Stimulated activated CD4-positive, alpha-beta T cell treated with anti-CD3 and anti-CD28 coated beads, Interleukin-15, amount 100 ng/mL, for 24 hours (primary cell): ENCODE measurements at regions not wholly inside any gene's neighbourhood (a gene's known extent, or its start where the extent isn't known, plus 50 kb on each side); places are given as distances from the start of the nearest gene placed in this dataset.

ENCODE experiments used
- DNase-seq: peaks from one replicate; pipeline ENCODE4 v3.0.0-alpha.2; 2020

GRCh38 chr1:216953495-216953894, 230.3 kb upstream of the ESRRG start:
- DNase-seq = no peak

DNA sequence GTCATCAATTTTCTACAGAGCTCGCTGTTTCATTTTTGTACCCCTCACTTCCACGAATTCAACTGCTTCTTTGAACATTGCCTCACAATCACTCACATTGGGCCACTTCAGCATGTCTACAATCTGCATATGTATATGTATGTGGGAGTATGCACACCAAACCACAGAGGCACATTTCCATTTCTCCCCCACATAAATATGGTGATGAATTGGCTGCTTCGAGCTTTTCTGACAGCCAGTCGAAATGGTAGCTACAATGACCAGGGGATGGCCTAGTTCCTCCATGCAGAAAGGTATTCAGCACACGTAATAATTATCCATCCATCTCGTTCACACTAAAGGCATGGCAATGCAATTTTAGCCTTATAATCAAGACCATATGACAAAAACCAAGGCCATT, 229.6 kb upstream of the ESRRG start:
- no peak for DNase-seq

DNA sequence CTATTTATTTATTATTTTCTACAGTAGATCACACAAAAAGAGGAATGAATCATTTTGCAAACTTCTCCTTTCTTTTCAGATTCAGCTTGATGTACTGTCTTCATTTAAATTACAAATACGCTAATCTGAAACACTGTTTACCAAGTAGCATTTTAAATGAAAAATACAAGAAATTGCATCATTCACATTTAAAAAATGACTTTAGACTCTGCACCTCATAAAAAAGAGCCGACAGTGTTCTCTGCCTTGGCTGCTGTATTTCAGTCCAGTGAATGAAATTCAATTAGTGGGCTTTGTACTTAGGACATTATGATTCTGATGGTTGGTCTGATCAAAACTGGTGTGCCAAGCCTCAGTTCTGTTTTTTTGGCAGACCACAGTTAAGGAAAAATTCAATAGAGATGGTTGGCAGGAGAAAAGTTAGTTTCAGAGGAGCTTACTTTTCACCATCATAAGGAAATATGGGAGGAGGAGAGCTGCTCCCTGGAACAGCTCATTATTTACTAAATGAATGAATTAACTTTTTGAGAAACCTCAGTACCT, 222.4 kb upstream of the ESRRG start:
- DNase-seq = no peak

GRCh38 chr1:216944864-216945510, 221.8 kb upstream of the ESRRG start:
- DNase-seq = no peak

DNA sequence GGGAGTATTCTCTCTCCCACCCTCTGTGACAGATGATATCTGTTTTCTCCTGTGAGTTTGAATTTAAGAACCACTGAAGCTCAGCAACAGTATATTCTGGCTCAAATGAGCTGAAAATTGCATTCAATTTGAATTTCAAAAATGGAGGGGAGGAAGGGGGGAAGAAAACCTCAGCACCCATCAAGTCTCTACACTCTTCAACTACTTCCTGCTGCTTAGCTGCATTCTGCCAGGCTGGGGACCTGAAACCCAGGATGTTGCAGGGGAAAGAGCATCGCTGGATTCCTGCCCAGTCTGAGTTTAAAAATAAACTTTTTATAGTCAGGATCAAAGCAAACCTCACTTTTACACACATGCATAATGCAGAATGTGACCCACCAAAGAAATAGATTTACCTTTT, 214.3 kb upstream of the ESRRG start:
- DNase-seq = no peak

DNA sequence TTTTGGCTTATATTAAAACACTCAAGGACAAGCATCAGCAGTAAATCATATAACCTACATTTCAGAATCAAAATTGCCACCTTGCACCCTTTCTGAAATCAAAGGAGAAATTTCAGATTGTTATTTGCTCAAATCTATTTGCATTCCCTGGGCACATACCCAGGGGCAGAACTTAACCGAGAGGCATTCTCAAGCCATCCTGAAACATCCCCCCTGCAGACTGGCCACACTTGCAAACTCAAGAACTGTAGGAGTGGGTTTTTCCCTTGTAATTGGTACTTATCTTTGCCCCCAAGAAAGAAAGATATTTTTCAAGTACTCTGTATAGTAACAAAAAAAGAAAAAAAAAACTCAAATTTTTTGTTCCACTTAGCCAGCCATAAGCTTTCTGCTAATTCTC, 213.6 kb upstream of the ESRRG start:
- no peak for DNase-seq

DNA sequence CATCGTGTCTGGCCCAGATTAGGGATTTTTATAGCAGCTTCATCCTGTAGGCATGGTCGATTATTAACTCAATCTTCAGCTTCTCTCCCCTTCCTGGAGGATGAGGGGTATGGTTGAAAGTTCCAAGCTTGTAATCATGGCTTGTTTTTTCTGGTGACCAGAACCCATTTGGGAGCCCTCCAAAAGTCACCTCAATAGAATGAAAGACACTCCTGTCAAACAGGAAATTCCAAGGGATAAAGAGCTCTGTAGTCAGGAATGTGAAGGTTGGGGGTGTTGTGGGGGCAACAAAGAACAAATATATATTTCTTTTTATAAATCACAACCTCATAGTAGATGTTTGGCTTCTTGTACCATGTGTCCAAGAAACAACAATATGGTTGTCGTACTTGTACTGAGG, 212.7 kb upstream of the ESRRG start:
- DNase-seq = no peak

GRCh38 chr1:216932424-216932823, 209.2 kb upstream of the ESRRG start:
- no peak for DNase-seq

DNA sequence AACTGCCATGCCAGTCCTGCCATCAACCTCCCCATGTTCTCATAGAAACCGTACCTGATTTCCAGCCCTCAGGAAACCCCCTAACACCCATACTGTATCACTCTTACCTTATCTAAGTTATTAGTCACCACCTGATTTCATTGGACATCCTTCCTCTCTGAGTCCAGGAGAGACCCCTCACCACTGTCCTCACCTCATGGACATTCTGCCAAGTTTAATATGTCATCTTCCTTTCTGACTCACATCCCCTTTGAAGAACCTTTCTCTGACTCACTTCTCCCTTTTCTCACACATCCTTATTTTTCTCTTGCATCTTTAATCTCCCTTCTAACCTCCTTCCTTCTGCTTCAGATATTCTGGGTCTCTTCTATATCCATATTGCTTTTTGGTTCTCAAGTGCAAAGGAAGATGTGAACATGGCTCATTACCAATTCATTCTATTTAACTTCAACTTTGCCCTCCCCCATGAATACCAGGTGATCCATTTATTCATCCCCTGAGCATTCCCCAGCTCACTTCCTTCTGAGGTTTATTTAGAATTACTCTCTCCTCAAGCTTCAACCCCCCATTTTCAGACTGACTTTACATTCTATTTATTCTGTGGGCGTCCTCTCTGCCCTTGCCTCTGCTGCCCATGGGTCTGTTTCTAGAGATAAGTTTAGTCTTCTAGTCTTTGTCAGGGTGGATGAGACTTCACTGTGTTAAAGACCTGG, 206.8 kb upstream of the ESRRG start:
- no peak for DNase-seq

GRCh38 chr1:216927633-216928032, 204.4 kb upstream of the ESRRG start:
- no peak for DNase-seq

DNA sequence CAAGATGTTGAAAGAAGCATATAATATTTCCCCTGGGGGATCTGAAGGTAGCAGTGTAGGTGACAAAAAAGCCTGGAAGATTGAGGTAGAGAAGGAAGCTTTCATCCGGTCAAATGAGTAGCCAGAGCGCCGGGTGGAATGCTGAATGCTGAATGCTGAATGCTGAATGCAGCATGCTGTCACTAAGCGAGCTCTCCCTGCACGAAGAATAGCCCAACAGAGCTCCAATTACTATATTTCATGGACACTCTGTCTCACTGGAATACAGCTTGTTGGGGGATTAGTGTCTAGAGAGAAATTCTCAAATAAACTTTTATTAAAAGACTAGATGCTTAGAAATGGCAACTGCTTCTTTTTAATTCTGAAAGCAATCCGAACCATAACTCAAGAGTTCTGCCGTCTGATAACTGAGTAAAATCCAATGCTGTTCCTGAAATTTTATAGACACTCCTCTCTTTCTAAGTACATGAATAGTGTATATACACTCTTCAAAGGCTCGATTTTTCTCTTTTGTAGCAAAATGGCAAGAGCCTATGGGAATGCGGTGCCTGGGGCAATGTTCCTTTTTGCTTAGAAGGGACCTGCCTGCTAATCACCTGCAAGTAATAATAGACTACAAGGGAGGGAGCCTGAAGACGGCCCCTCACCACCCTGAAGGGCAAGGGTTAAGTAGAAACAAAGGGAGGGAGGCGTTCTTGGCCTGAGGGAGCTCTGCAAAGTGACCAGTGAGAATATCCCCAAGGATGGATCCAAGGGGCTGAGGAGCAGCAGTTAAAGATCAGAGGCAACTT, 203.7 kb upstream of the ESRRG start:
- DNase-seq = no peak

- no peak for DNase-seq
These were observed 202.9 kb upstream of the ESRRG start for GRCh38 chr1:216925962-216926625.

DNA sequence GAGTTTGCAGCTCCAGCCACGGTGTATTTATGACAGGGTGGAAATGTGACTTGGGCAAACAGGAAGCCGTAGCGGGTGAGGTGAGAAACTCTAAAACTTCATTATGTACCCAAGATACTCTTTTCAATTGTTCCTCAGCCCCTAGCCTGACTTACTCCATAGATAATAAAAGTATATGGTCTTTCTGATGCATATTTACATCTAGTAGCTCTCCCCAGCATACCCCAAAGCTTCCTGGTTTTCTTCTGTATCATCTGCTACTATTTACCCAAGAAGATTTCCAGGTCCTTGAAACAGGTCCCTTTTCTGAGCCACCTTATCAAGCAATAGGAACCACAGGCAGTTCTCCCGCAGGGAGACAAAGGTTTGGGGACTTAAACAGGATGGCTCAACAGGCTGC, 201.5 kb upstream of the ESRRG start:
- DNase-seq = no peak

GRCh38 chr1:216923601-216924000, 200.4 kb upstream of the ESRRG start:
- no peak for DNase-seq

DNA sequence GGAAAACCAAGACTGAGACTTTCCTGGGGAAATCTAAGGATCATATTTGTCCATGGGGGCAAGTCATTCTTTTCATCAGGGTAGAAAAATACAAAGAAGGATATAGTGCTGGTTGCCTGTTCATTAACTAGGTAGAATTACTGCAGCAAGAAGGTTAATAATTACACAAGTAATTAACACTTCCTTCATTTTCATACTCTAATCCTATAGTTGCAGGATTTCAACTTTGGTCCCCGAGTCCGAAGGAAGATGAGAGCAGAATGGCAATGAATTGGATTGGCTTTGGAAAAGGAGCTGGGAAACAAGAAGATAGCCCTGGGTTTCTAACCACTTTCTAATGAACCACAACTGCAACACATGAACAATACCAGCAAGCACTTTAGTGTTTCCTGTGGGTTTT, 199.2 kb upstream of the ESRRG start:
- DNase-seq = no peak

DNA sequence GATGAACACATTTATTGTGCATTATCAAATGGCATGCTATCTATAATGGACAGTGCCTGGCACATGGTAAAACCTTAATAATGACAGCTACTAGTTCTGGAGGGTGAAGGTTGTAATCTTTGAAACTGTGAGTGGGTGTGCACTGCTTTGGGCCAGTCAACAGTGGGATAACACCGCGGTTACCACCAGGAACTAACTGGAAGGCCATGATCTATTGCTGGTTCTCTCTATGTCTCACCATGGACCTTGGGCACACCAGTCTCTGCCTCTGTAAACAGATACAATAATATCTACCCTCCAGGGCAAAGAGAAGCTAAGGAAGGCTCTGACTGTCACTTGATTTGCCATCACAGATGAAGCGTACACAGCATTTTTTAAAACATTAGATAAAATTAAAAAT, 198.6 kb upstream of the ESRRG start:
- DNase-seq = no peak

DNA sequence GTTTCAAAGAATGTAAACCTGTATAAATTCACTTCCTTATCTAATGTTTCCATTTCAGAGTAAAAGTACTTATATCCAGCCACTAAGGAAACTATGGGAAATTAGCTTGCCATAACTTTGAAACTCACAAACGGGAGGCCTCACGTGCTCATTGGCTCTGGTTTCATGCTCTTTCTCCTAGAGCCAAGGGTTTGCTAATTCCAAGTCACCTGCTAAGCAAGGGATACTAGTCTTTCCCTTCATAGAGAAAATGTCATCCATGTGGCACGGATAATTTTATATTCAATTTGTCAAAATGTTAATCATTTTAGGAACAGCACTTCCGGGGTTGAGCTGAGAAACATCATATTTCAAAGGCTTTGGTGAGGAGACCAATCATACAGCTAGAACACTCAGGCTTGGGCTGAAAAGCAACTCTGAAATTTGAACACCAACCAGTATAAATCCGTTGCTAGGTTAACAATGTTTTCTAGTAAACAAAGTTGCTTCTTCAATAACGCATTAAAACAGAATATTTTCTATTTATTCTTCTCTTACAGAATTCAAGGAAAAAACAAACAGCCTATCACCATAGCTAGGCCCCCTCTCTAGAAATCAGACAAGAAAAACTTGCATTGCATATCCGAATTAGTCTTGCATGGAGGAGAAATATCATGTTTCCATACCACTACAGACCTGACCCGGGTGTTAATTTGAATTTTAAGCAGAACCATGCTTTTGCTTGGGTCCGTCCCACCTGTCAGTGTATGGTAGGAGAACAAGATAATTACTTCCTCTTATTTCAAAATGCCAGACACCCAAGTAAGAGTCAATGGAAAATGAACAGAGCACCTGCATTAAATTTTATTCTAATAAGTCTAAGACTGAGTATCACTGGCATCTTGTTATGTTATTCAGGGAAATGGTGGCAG, 196.1 kb upstream of the ESRRG start:
- no peak for DNase-seq

- DNase-seq = no peak
These were observed 193.7 kb upstream of the ESRRG start for GRCh38 chr1:216916890-216917438.

DNA sequence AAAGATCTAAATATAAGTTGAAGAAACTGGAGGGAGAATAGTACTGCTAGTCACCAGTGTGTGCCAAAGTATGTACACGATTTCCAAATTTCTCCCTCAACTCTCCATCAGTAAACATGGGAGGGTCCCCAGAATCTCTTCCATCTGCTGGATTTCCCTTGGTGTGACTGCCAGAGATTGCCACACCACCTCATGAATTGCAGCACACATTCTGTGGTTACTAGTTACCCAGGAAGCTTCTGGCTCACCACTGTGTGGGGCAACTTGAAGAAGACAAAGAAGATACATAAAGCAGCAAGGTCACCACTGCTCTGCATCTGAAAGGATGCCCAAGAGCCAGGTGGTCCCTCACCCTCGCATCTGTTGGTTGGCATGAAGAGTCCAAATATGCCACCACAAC, 191.7 kb upstream of the ESRRG start:
- DNase-seq = no peak

GRCh38 chr1:216913976-216914375, 190.7 kb upstream of the ESRRG start:
- no peak for DNase-seq

DNA sequence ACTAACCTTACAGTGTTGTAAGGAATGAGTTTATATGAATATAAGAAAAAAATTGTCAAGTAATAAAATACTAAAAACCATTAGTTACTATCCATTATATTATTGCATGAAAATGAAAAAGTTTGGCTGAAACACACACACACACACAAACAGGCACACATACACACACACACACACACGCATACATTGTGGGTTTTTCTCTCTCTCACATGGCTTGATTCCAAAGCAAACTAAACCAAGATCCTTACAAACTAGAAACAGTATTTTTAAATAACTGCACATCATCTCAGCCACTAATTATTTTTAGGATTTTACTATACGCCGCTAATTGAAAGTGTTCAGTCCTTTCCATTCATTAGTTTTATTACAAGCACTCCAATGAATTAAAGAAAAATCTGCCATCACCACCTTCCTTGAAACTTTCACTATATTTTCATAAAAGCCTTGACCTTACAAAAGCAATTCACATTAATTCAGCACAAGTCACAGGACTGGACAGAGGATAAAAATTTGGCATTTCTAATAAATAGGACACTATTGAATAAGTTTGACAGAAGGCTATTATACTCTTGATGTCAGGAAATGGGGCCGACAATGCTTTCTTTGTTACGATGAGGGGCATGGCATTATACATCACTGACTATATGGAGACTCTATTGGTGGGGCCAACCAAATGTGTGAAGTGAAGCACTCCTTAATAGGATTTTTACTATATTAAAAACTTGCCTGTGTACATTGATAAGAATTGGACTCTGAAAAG, 187.0 kb upstream of the ESRRG start:
- no peak for DNase-seq
